BE2C (cell line): ENCODE measurements at regions not wholly inside any gene's neighbourhood (a gene's known extent, or its start where the extent isn't known, plus 50 kb on each side); places are given as distances from the start of the nearest gene placed in this dataset.

Source experiments
- DNase-seq: peaks from one replicate; pipeline ENCODE4 v3.0.0-alpha.2; 2020
- H3K27me3 ChIP-seq: fragments of 250-450 bp; sonication (Bioruptor Pico); 2 replicates; pipeline ENCODE4 v1.5.1; 2020; ENCODE audit warnings: mild to moderate bottlenecking
- H3K36me3 ChIP-seq: fragments of 250-450 bp; sonication (Bioruptor Pico); 2 replicates; pipeline ENCODE4 v1.5.1; 2020; ENCODE audit warnings: mild to moderate bottlenecking
- H3K4me1 ChIP-seq: fragments of 250-450 bp; sonication (Bioruptor Pico); 2 replicates; pipeline ENCODE4 v1.5.1; 2020
- H3K4me3 ChIP-seq: 2 replicates; pipeline ENCODE4 v1.5.1; 2011; ENCODE audit warnings: low read depth, low read length
- H3K9me3 ChIP-seq: fragments of 250-450 bp; sonication (Bioruptor Pico); 2 replicates; pipeline ENCODE4 v1.5.1; 2020
- CTCF ChIP-seq: IDR thresholded peaks from 2 replicates; pipeline ENCODE4 v1.5.1; 2012; ENCODE audit warnings: mild to moderate bottlenecking, low read depth, low read length

- Histone ChIP-seq H3K4me1 (no peaks in the 10 kb centered on the region), H3K36me3 (no peaks in the 10 kb centered on the region), H3K4me3 (no peak overlapping the region), H3K27me3 (no peaks in the 10 kb centered on the region), H3K9me3 (no peaks in the 10 kb centered on the region)
- TF ChIP-seq CTCF: no peak
- DNase-seq: peak; percentile 23
These were observed 159.3 kb downstream of the PTCHD1 start for GRCh38 chrX:23493941-23494374.

- no peaks in the 10 kb centered on the region for H3K36me3 ChIP-seq
- H3K27me3 ChIP-seq: no peaks in the 10 kb centered on the region
- H3K4me1 ChIP-seq: no peaks in the 10 kb centered on the region
- no peak for DNase-seq
- no peak overlapping the region for H3K4me3 ChIP-seq
- H3K9me3 ChIP-seq: no peaks in the 10 kb centered on the region
- TF ChIP-seq CTCF: no peak
These were observed 160.1 kb downstream of the PTCHD1 start for GRCh38 chrX:23494741-23495140.

- no peak for DNase-seq
- Histone ChIP-seq H3K27me3 (no peaks in the 10 kb centered on the region), H3K36me3 (no peaks in the 10 kb centered on the region), H3K4me1 (no peaks in the 10 kb centered on the region), H3K9me3 (no peaks in the 10 kb centered on the region), H3K4me3 (no peak overlapping the region)
- no peak for TF ChIP-seq CTCF
These were observed 163.3 kb downstream of the PTCHD1 start for GRCh38 chrX:23497919-23498318.

GRCh38 chrX:23501974-23502373, 165.3 kb upstream of the PRDX4 start:
- no peaks in the 10 kb centered on the region for H3K9me3 ChIP-seq
- H3K36me3 ChIP-seq: no peaks in the 10 kb centered on the region
- peaks cover 3% of the 10 kb centered on the region; the same call in 1 of the 2 replicates for H3K4me1 ChIP-seq
- no peaks in the 10 kb centered on the region for H3K27me3 ChIP-seq
- no peak overlapping the region for H3K4me3 ChIP-seq
- no peak for DNase-seq
- no peak for TF ChIP-seq CTCF

- peaks cover 3% of the 10 kb centered on the region; the same call in 1 of the 2 replicates for H3K4me1 ChIP-seq
- no peaks in the 10 kb centered on the region for H3K9me3 ChIP-seq
- DNase-seq: peak; percentile 65
- H3K4me3 ChIP-seq: no peak overlapping the region
- H3K36me3 ChIP-seq: no peaks in the 10 kb centered on the region
- TF ChIP-seq CTCF: no peak
- no peaks in the 10 kb centered on the region for H3K27me3 ChIP-seq
These were observed 163.3 kb upstream of the PRDX4 start for GRCh38 chrX:23503835-23504539.

GRCh38 chrX:23504540-23504884, 162.8 kb upstream of the PRDX4 start:
- no peak for DNase-seq
- no peaks in the 10 kb centered on the region for H3K9me3 ChIP-seq
- H3K4me1 ChIP-seq: peaks cover 3% of the 10 kb centered on the region; the same call in 1 of the 2 replicates
- no peaks in the 10 kb centered on the region for H3K27me3 ChIP-seq
- H3K36me3 ChIP-seq: no peaks in the 10 kb centered on the region
- no peak overlapping the region for H3K4me3 ChIP-seq
- no peak for TF ChIP-seq CTCF
